ENCODE measurements at regions not wholly inside any gene's neighbourhood (a gene's known extent, or its start where the extent isn't known, plus 50 kb on each side); places are given as distances from the start of the nearest gene placed in this dataset.
A peak's percentile ranks its signal among the peaks of the same experiment; 100 is the strongest.

DNA sequence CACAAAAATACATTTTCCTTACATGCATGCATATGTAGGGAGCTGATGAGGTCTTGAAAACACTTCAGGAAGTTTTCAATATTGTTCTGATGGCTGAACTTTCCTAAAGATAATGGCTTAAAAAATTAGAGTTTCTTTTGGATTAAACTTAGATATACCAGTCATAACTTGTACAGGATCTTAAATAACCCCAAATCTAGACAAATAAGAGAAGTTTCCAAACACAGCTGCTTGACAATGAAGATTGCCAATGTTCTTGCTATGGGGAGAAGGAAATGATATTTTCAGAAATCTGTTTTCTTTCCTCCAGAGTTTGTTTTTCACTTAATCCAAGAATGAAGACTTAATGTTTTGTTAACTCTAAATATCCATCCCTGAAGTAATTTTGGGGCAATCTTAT lies 54.6 kb upstream of the SPTBN1 start:
- H3K27ac Mint-ChIP-seq: no peak overlapping the region
- ATAC-seq (ENCODE audit: low read depth in 2 of 2) (no peak), DNase-seq (no peak)
- no peaks in the 10 kb centered on the region for H3K36me3 Mint-ChIP-seq
- H3K27me3 Mint-ChIP-seq: peaks cover 58 to 71% (median 62%) of the 10 kb centered on the region in 3 donors
- no peak overlapping the region for H3K4me3 Mint-ChIP-seq
- peaks cover 3 to 7% (median 7%) of the 10 kb centered on the region in 3 donors for H3K4me1 Mint-ChIP-seq
- H3K9me3 Mint-ChIP-seq: peaks cover 0 to 3% (median 0%) of the 10 kb centered on the region in 7 donors

DNA sequence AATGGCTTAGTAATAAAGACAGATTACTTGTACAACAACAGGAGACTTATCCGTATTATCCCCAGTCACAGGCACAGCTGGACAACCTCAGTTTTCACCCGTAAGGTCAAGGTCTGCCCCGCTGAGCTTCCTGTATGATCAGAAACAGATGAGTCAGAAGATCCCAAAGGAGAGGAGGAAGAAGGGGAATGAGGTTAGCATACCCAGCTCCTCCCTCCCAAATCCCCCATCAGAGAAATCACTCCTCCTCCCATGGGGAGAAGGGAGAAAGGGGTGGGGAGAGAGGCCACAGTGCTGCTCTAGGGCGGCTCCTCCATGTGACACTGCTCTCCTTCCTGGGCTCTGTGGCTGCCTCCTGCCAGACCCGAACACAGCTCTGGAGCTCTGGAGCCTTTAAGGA lies 53.8 kb upstream of the SPTBN1 start:
- DNase-seq (no peak), ATAC-seq (ENCODE audit: low read depth in 2 of 2) (no peak)
- H3K4me3 Mint-ChIP-seq: no peak overlapping the region
- peaks cover 3 to 7% (median 7%) of the 10 kb centered on the region in 3 donors for H3K4me1 Mint-ChIP-seq
- H3K9me3 Mint-ChIP-seq: peaks cover 0 to 3% (median 0%) of the 10 kb centered on the region in 7 donors
- H3K27me3 Mint-ChIP-seq: peaks cover 62 to 76% (median 66%) of the 10 kb centered on the region in 3 donors
- H3K27ac Mint-ChIP-seq: no peak overlapping the region
- no peaks in the 10 kb centered on the region for H3K36me3 Mint-ChIP-seq

DNA sequence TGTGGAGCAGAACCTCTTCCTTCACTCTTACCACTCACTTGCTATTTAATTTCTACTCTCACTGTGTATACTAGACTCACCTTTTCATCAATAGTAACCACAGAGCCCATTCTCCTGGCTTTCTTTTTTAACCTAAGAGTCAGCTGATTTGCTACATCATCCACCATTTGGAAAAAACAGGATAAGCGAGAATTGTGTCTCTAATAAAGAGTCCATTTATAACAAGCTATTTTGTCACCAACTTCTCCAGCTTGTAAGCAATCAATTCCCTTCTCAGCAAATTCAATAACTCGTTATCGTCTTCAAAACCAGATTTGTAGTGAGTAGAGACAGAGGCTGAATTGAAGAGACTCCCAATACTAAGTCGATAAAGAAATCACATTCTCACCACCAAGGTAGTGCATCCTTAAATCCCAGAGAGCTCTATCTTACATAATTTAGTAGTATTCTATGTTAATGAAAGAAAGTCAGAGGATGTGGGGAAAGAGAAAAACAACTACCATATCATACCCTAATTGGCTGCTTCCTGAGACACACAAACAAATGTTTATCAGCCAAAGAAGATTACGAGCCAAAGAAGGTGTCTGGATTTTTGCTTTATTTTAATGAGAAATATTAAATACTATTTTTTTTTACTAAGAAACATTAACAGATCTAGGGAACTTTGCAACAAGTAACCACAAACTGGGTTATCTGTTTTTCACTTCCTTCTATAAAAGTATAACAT lies 52.5 kb upstream of the SPTBN1 start:
- H3K9me3 Mint-ChIP-seq: peaks cover 0 to 3% (median 0%) of the 10 kb centered on the region in 7 donors
- H3K36me3 Mint-ChIP-seq: no peaks in the 10 kb centered on the region
- DNase-seq: no peak
- no peak overlapping the region for H3K4me3 Mint-ChIP-seq
- H3K27ac Mint-ChIP-seq: no peak overlapping the region
- ATAC-seq (ENCODE audit: low read depth in 2 of 2): no peak
- peaks cover 69 to 80% (median 78%) of the 10 kb centered on the region in 3 donors for H3K27me3 Mint-ChIP-seq
- H3K4me1 Mint-ChIP-seq: peaks cover 3 to 7% (median 7%) of the 10 kb centered on the region in 3 donors

DNA sequence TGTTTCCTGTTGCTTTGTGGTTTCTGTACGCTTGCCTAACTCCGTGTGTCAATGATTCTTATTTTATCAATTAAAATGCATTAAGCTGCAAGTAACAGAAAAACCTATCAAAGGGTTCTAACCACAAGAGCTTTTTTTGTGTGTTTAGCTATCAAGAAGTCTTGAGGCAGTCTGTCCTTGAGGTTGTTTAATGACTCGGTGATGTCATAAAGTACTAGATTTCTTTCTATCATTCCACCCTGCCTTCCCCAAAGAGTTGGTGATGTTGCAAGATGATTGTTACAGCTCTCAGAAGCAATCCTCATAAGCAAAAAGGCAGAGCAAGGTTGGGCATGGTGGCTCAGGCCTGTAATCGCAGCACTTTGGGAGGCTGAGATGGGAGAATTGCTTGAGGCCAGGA lies 51.9 kb upstream of the SPTBN1 start:
- Mint-ChIP-seq H3K4me1 (peaks cover 3 to 7% (median 7%) of the 10 kb centered on the region in 3 donors), H3K9me3 (peaks cover 0 to 3% (median 0%) of the 10 kb centered on the region in 7 donors), H3K27ac (no peak overlapping the region), H3K27me3 (peaks cover 74 to 82% (median 76%) of the 10 kb centered on the region in 3 donors), H3K4me3 (no peak overlapping the region), H3K36me3 (no peaks in the 10 kb centered on the region)
- ATAC-seq (ENCODE audit: low read depth in 2 of 2) (peak; percentile 11 to 30), DNase-seq (no peak)

DNA sequence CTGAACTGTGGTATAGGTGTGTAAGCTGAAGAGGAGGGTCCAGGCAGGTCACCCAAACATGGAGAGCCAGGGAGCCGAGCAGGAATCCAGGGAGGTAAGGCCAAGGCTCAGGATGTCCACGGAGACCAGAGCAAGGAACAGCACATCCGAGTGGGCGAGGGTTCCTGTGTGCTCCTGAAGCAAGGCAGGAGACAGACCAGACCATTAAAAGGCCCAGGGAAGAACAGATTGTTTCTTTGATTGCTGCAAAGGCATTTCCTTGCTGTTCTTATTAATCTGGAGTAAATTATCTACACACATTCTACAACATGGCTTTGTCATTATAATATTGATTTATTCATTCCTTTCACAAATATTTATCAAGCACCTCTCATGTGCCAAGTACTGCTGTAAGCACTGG lies 50.1 kb upstream of the SPTBN1 start:
- peak overlapping the region in 1 of 6 donors; percentile 54 for H3K27ac Mint-ChIP-seq
- peaks cover 3 to 7% (median 7%) of the 10 kb centered on the region in 3 donors for H3K4me1 Mint-ChIP-seq
- H3K9me3 Mint-ChIP-seq: peaks cover 0 to 3% (median 0%) of the 10 kb centered on the region in 7 donors
- H3K36me3 Mint-ChIP-seq: peaks cover 0 to 4% of the 10 kb centered on the region in 2 donors
- H3K27me3 Mint-ChIP-seq: peaks cover 71 to 77% (median 73%) of the 10 kb centered on the region in 3 donors
- ATAC-seq (ENCODE audit: low read depth in 2 of 2): no peak
- H3K4me3 Mint-ChIP-seq: no peak overlapping the region
- no peak for DNase-seq

Measured in naive B cell (primary cell).